ENCODE measurements at regions not wholly inside any gene's neighbourhood (a gene's known extent, or its start where the extent isn't known, plus 50 kb on each side); places are given as distances from the start of the nearest gene placed in this dataset.

GRCh38 chr18:22026362-22026761, 143.0 kb upstream of the GATA6 start:
- TF ChIP-seq CTCF (IDR thresholded peaks at IDR 0.05) (no peak), POLR2A (IDR thresholded peaks at IDR 0.05) (no peak)
